OCI-LY7 (cell line): ENCODE measurements at regions not wholly inside any gene's neighbourhood (a gene's known extent, or its start where the extent isn't known, plus 50 kb on each side); places are given as distances from the start of the nearest gene placed in this dataset.

Experiments used
- BruUV-seq: library from RNA; stranded (reverse); fragments of 400-500 nt; replicated peaks from 2 replicates; lab custom pipeline; 2021; lab: Mats Ljungman, UMichigan
- CTCF ChIA-PET: fragments of 300-600 bp; sonication (Branson Sonifier 250); formaldehyde crosslinking; loops from one replicate; lab custom pipeline; 2022; ENCODE audit warnings: antibody characterized with exemption; ENCODE audit not compliant: unreplicated experiment; lab: Charles Lee
- POLR2A ChIA-PET: fragments of 300-600 bp; sonication (Branson Sonifier 250); formaldehyde crosslinking; loops from one replicate; lab custom pipeline; 2022; ENCODE audit warnings: antibody characterized with exemption; lab: Charles Lee
- DNase-seq: peaks from one replicate; pipeline ENCODE4 v3.0.0-alpha.2; 2015; ENCODE audit warnings: low spot score
- H2AFZ ChIP-seq: fragments of 200-600 bp; sonication (generic), shearing (Covaris generic); 2 replicates; pipeline ENCODE4 v1.6.1; 2014; ENCODE audit warnings: mild to moderate bottlenecking, antibody characterized with exemption, low read length, moderate library complexity
- H3K27ac ChIP-seq: fragments of 200-600 bp; sonication (generic); 2 replicates; pipeline ENCODE4 v1.5.1; 2014; ENCODE audit warnings: mixed run types, low read depth, mild to moderate bottlenecking, moderate library complexity, low read length, inconsistent platforms; ENCODE audit not compliant: poor library complexity, severe bottlenecking
- H3K36me3 ChIP-seq: fragments of 200-600 bp; sonication (generic); 2 replicates; pipeline ENCODE4 v1.6.1; 2014; ENCODE audit warnings: mild to moderate bottlenecking, antibody characterized with exemption, low read length, moderate library complexity, mixed read lengths; ENCODE audit not compliant: insufficient read depth
- H3K4me1 ChIP-seq: fragments of 200-600 bp; sonication (generic); 2 replicates; pipeline ENCODE4 v1.5.1; 2014; ENCODE audit warnings: mild to moderate bottlenecking, low read length; ENCODE audit not compliant: insufficient read depth, poor library complexity, severe bottlenecking
- H3K4me2 ChIP-seq: fragments of 200-600 bp; sonication (generic); 2 replicates; pipeline ENCODE4 v1.6.1; 2014; ENCODE audit warnings: mild to moderate bottlenecking, low read length
- H3K4me3 ChIP-seq: fragments of 200-600 bp; sonication (generic); 2 replicates; pipeline ENCODE4 v1.5.1; 2014; ENCODE audit warnings: mild to moderate bottlenecking, low read depth, low read length; ENCODE audit not compliant: poor library complexity, severe bottlenecking
- H3K79me2 ChIP-seq: fragments of 200-600 bp; sonication (generic); 2 replicates; pipeline ENCODE4 v1.6.1; 2016; ENCODE audit warnings: low read depth, mild to moderate bottlenecking, low read length, moderate library complexity, mixed read lengths; ENCODE audit not compliant: insufficient read depth
- H3K9me2 ChIP-seq: fragments of 200-600 bp; sonication (generic); 2 replicates; pipeline ENCODE4 v1.6.1; 2016; ENCODE audit warnings: mild to moderate bottlenecking, low read length, mixed read lengths; ENCODE audit not compliant: insufficient read depth
- H3K9me3 ChIP-seq: fragments of 200-600 bp; sonication (generic); 2 replicates; pipeline ENCODE4 v1.6.1; 2014; ENCODE audit warnings: mild to moderate bottlenecking, mixed run types, low read length, mixed read lengths
- H4K20me1 ChIP-seq: fragments of 200-600 bp; sonication (generic); 2 replicates; pipeline ENCODE4 v1.6.1; 2014; ENCODE audit warnings: mild to moderate bottlenecking, antibody characterized with exemption, low read length, moderate library complexity, mixed read lengths; ENCODE audit not compliant: insufficient read depth
- CTCF ChIP-seq: fragments of 200-600 bp; sonication (generic); conservative IDR thresholded peaks from 2 replicates; pipeline ENCODE4 v1.5.1; 2014; ENCODE audit warnings: mild to moderate bottlenecking, antibody characterized with exemption, low read length, moderate library complexity, mixed read lengths
- EZH2phosphoT487 ChIP-seq: fragments of 200-600 bp; sonication (generic); IDR thresholded peaks from 2 replicates; pipeline ENCODE4 v1.6.1; 2018; ENCODE audit warnings: low read depth, borderline replicate concordance, mild to moderate bottlenecking, mixed run types, antibody characterized with exemption, low read length, moderate library complexity, mixed read lengths
- intact Hi-C: fragments of 100-400 bp; cut with micrococcal nuclease; formaldehyde crosslinking; loops from one replicate; pipeline ENCODE4 v1.10.0; 2022; ENCODE audit not compliant: unreplicated experiment

GRCh38 chr2:220850116-220850515 is 722.0 kb downstream of the EPHA4 start:
- no peak for DNase-seq
- no peaks in the 10 kb centered on the region for H3K79me2 ChIP-seq
- H4K20me1 ChIP-seq, result no peaks in the 10 kb centered on the region
- H3K36me3 ChIP-seq, result no peaks in the 10 kb centered on the region
- ChIA-PET CTCF (no interaction called here), POLR2A (interaction anchor here (1.0 kb wide), 1 partner anchor 606 kb away, joined by 5 read pairs; no protein-coding TSS in a partner anchor)
- no peaks in the 10 kb centered on the region for H3K4me1 ChIP-seq
- BruUV-seq, result no TSS peak
- H3K4me3 ChIP-seq, result no peak overlapping the region
- no peak for TF ChIP-seq EZH2phosphoT487
- no peak for TF ChIP-seq CTCF
- no peak overlapping the region for H3K4me2 ChIP-seq
- intact Hi-C loops, result no loop called here
- H3K27ac ChIP-seq, result no peak overlapping the region
- no peaks in the 10 kb centered on the region for H3K9me3 ChIP-seq
- no peak overlapping the region for H2AFZ ChIP-seq
- H3K9me2 ChIP-seq, result no peaks in the 10 kb centered on the region; the same call in 1 of the 2 replicates

GRCh38 chr2:220855296-220855695 is 716.8 kb downstream of the EPHA4 start:
- Histone ChIP-seq H2AFZ (no peak overlapping the region), H3K9me3 (no peaks in the 10 kb centered on the region), H3K36me3 (no peaks in the 10 kb centered on the region), H3K4me3 (no peak overlapping the region), H4K20me1 (no peaks in the 10 kb centered on the region), H3K4me1 (no peaks in the 10 kb centered on the region), H3K4me2 (no peak overlapping the region), H3K79me2 (no peaks in the 10 kb centered on the region), H3K9me2 (no peaks in the 10 kb centered on the region), H3K27ac (no peak overlapping the region)
- TF ChIP-seq EZH2phosphoT487, result no peak
- TF ChIP-seq CTCF, result no peak
- intact Hi-C loops, result no loop called here
- DNase-seq, result no peak
- ChIA-PET POLR2A (interaction anchor here (0.5 to 0.6 kb wide), 2 partner anchors 428 to 577 kb away, joined by 3 to 4 read pairs; no protein-coding TSS in a partner anchor), CTCF (no interaction called here)
- no TSS peak for BruUV-seq

- H2AFZ ChIP-seq, result no peak overlapping the region
- POLR2A ChIA-PET, result no interaction called here
- H3K36me3 ChIP-seq, result no peaks in the 10 kb centered on the region
- H3K9me2 ChIP-seq, result no peaks in the 10 kb centered on the region
- TF ChIP-seq EZH2phosphoT487 (no peak), CTCF (no peak)
- H3K4me3 ChIP-seq, result no peak overlapping the region
- DNase-seq, result no peak
- H3K9me3 ChIP-seq, result no peaks in the 10 kb centered on the region
- no peaks in the 10 kb centered on the region for H3K79me2 ChIP-seq
- no peaks in the 10 kb centered on the region for H4K20me1 ChIP-seq
- no peaks in the 10 kb centered on the region for H3K4me1 ChIP-seq
- H3K4me2 ChIP-seq, result no peak overlapping the region
- BruUV-seq, result no TSS peak
- H3K27ac ChIP-seq, result no peak overlapping the region
- CTCF ChIA-PET, result no interaction called here
- intact Hi-C loops, result no loop called here
Observed at GRCh38 chr2:220856486-220856885, 715.6 kb downstream of the EPHA4 start.
